ENCODE measurements at regions not wholly inside any gene's neighbourhood (a gene's known extent, or its start where the extent isn't known, plus 50 kb on each side); places are given as distances from the start of the nearest gene placed in this dataset.

GRCh38 chr2:185375731-185376130 lies 362.9 kb upstream of the FSIP2 start:
- no peaks in the 10 kb centered on the region for H3K23me2 ChIP-seq (ENCODE audit: insufficient read length, low read depth, low read length, poor library complexity, severe bottlenecking)
- Mint-ChIP-seq H3K27ac (no peak overlapping the region), H3K36me3 (ENCODE audit: insufficient read depth in 1 of 3, low read depth in 3 of 3) (no peaks in the 10 kb centered on the region), H3K27me3 (ENCODE audit: low read depth) (no peaks in the 10 kb centered on the region), H3K9me3 (no peaks in the 10 kb centered on the region), H3K4me3 (no peak overlapping the region), H3K4me1 (no peaks in the 10 kb centered on the region)
- H4K5ac ChIP-seq (ENCODE audit: insufficient read length, low read depth, low read length), result no peak overlapping the region
- no peaks in the 10 kb centered on the region for H3K79me2 ChIP-seq (ENCODE audit: insufficient read depth, low read length)
- H4K20me1 ChIP-seq (ENCODE audit: control insufficient read depth, insufficient read depth, insufficient read length), result no peaks in the 10 kb centered on the region
- H4K8ac ChIP-seq (replicated peaks; ENCODE audit: insufficient read length, low read depth, low read length), result no peak overlapping the region
- H3T11ph ChIP-seq (ENCODE audit: low read length), result no peak overlapping the region
- H3K4ac ChIP-seq (ENCODE audit: low read depth, low read length), result no peak overlapping the region
- H2BK20ac ChIP-seq (ENCODE audit: low read depth, low read length, poor library complexity, severe bottlenecking), result no peak overlapping the region
- H3K18ac ChIP-seq (ENCODE audit: insufficient read length, low read depth, low read length), result no peak overlapping the region
- no peak overlapping the region for H2AK5ac ChIP-seq (ENCODE audit: insufficient read length, low read length)
- no peak overlapping the region for H3K4me2 ChIP-seq (ENCODE audit: insufficient read depth, insufficient read length, low read length)
- no peak overlapping the region for H3K56ac ChIP-seq (ENCODE audit: insufficient read length, low read depth, low read length)
- H3K79me1 ChIP-seq (ENCODE audit: insufficient read depth, low read depth, low read length, poor library complexity, severe bottlenecking), result no peaks in the 10 kb centered on the region
- H2BK120ac ChIP-seq (ENCODE audit: low read depth, low read length, poor library complexity, severe bottlenecking), result no peak overlapping the region
- no peaks in the 10 kb centered on the region for H3K27me3 ChIP-seq (ENCODE audit: insufficient read depth, low read length)
- H4K91ac ChIP-seq (ENCODE audit: insufficient read length, low read depth, low read length), result no peak overlapping the region
- TF ChIP-seq CTCF (conservative IDR thresholded peaks at IDR 0.05), result no peak
- no peak overlapping the region for H2AFZ ChIP-seq (ENCODE audit: low read length)
- no peak overlapping the region for H2BK15ac ChIP-seq (ENCODE audit: low read depth, low read length)
- H3K4me1 ChIP-seq (ENCODE audit: insufficient read depth, low read length), result no peaks in the 10 kb centered on the region
- no CpG with 5 or more reads among the region's 3 CpGs for WGBS (ENCODE audit: extremely low coverage, insufficient read length, low lambda C conversion rate)
- H3K14ac ChIP-seq (ENCODE audit: insufficient read depth, low read length), result no peak overlapping the region
- no peak overlapping the region for H3K27ac ChIP-seq (ENCODE audit: insufficient read length, low read depth, low read length)
- H3K23ac ChIP-seq (ENCODE audit: insufficient read length, low read depth, low read length), result no peak overlapping the region
- DNase-seq, result no peak
- no peaks in the 10 kb centered on the region for H3K9me3 ChIP-seq (ENCODE audit: control insufficient read depth, low read depth, low read length)
- no peak overlapping the region for H2BK5ac ChIP-seq (ENCODE audit: insufficient read length, low read length)
- no peak overlapping the region for H3K9ac ChIP-seq (ENCODE audit: extremely low read depth, insufficient read length, low read length)
- no peak overlapping the region for H2BK12ac ChIP-seq (ENCODE audit: insufficient read length, low read depth, low read length)

Data from H9 (cell line).